PC-9 (cell line): ENCODE measurements at regions not wholly inside any gene's neighbourhood (a gene's known extent, or its start where the extent isn't known, plus 50 kb on each side); places are given as distances from the start of the nearest gene placed in this dataset.

Experiments
- EZH2 ChIP-seq: fragments of 200-600 bp; sonication (generic); IDR thresholded peaks from 2 replicates; pipeline ENCODE4 v1.8.0; 2017; ENCODE audit warnings: antibody characterized with exemption, low read depth
- TF ChIP-seq, protein P1 (sequence below): fragments of 200-600 bp; sonication (generic); conservative IDR thresholded peaks from 2 replicates; pipeline ENCODE4 v1.6.1; 2017; ENCODE audit warnings: mixed run types, antibody characterized with exemption, mild to moderate bottlenecking, moderate library complexity

DNA sequence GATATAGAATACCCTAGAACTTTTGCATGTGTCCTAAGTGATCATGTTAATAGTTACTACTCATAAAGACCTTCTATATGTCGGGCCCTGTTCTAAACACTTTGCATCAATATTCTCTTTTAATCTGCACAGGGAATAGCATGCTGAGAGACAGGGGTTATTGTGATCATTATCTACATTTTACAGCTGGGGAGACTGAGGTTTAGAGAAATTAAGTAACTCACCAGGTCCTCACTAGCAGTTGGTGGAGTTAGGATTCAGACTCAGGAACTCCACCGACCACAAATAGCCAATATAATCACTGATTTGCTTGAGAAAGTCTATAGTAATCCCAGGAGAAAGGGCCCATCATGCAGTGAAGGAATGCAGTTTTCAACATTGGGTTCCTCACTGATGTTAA lies 111.2 kb upstream of the ADO start:
- TF ChIP-seq, protein P1, sequence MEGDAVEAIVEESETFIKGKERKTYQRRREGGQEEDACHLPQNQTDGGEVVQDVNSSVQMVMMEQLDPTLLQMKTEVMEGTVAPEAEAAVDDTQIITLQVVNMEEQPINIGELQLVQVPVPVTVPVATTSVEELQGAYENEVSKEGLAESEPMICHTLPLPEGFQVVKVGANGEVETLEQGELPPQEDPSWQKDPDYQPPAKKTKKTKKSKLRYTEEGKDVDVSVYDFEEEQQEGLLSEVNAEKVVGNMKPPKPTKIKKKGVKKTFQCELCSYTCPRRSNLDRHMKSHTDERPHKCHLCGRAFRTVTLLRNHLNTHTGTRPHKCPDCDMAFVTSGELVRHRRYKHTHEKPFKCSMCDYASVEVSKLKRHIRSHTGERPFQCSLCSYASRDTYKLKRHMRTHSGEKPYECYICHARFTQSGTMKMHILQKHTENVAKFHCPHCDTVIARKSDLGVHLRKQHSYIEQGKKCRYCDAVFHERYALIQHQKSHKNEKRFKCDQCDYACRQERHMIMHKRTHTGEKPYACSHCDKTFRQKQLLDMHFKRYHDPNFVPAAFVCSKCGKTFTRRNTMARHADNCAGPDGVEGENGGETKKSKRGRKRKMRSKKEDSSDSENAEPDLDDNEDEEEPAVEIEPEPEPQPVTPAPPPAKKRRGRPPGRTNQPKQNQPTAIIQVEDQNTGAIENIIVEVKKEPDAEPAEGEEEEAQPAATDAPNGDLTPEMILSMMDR = no peak
- TF ChIP-seq EZH2 = no peak
